ENCODE measurements at regions not wholly inside any gene's neighbourhood (a gene's known extent, or its start where the extent isn't known, plus 50 kb on each side); places are given as distances from the start of the nearest gene placed in this dataset.

- Histone ChIP-seq H3K9me2 (no peaks in the 10 kb centered on the region), H4K20me1 (ENCODE audit: insufficient read depth) (no peaks in the 10 kb centered on the region), H3K4me2 (no peak overlapping the region), H3K79me2 (ENCODE audit: insufficient read depth) (no peaks in the 10 kb centered on the region), H3K9me3 (no peaks in the 10 kb centered on the region), H3K4me1 (ENCODE audit: control insufficient read depth in 1 of 2, insufficient read depth in 2 of 2, low read depth in 1 of 2, low read length in 1 of 2) (no peaks in the 10 kb centered on the region), H3K4me3 (ENCODE audit: low read depth in 2 of 2, low read length in 1 of 2) (no peak overlapping the region), H3K27ac (ENCODE audit: low read depth in 2 of 2, low read length in 1 of 2) (no peak overlapping the region), H2AFZ (ENCODE audit: low read depth) (no peak overlapping the region), H3K27me3 (ENCODE audit: insufficient read depth) (no peaks in the 10 kb centered on the region; the same call in 1 of the 2 replicates), H3K9ac (no peak overlapping the region), H3F3A (replicated peaks; ENCODE audit: insufficient read depth) (no peaks in the 10 kb centered on the region), H3K36me3 (replicated peaks in 1 of 2; ENCODE audit: control insufficient read depth in 1 of 2, insufficient read depth in 2 of 2, low read length in 1 of 2) (no peaks in the 10 kb centered on the region)
- ChIA-PET CTCF (no interaction called here), POLR2A (no interaction called here)
- 20% methylated on average over 2 of the region's 2 CpGs for WGBS (ENCODE audit: low lambda C conversion rate)
- no peak for TF ChIP-seq USF1 (IDR thresholded peaks at IDR 0.05; ENCODE audit: borderline replicate concordance, low read depth)
- TF ChIP-seq RFX5 (IDR thresholded peaks at IDR 0.05; ENCODE audit: low read length), result no peak
- no peak for TF ChIP-seq YY1 (IDR thresholded peaks at IDR 0.05; ENCODE audit: low read depth)
- TF ChIP-seq RXRA (IDR thresholded peaks at IDR 0.05; ENCODE audit: borderline replicate concordance, low read depth), result no peak
- TF ChIP-seq EP300 (IDR thresholded peaks at IDR 0.05; ENCODE audit: borderline replicate concordance in 1 of 2, low read depth in 1 of 2, low read length in 1 of 2), result no peak
- TF ChIP-seq ELF1 (IDR thresholded peaks at IDR 0.05), result no peak
- no peak for TF ChIP-seq MEF2A (IDR thresholded peaks at IDR 0.05; ENCODE audit: borderline replicate concordance, low read depth)
- TF ChIP-seq REST (IDR thresholded peaks at IDR 0.05; ENCODE audit: low read depth, low read length), result no peak
- TF ChIP-seq GABPA (IDR thresholded peaks at IDR 0.05; ENCODE audit: low read depth), result no peak
- no peak for TF ChIP-seq CHD2 (IDR thresholded peaks at IDR 0.05; ENCODE audit: low read length, partially characterized antibody)
- TF ChIP-seq CTCF (IDR thresholded peaks at IDR 0.05), result no peak
- no peak for TF ChIP-seq NRF1 (IDR thresholded peaks at IDR 0.05; ENCODE audit: low read depth, low read length)
- no peak for TF ChIP-seq GATA2 (CRISPR knock-in tag; IDR thresholded peaks at IDR 0.05)
- DNase-seq, result no peak
Measured at GRCh38 chr15:53401503-53401902, 358.0 kb downstream of the WDR72 start.

All from SK-N-SH (cell line).